T-cell (primary cell): ENCODE measurements at regions not wholly inside any gene's neighbourhood (a gene's known extent, or its start where the extent isn't known, plus 50 kb on each side); places are given as distances from the start of the nearest gene placed in this dataset.

Experiments used
- ATAC-seq, 4 experiments: fragments of 200-7000 bp in 3 of 4; fragments of 150-1000 bp in 1 of 4; cut with Tn5 transposase; replicated peaks in 1 of 4; 1 replicate in 3 of 4; 2 replicates in 1 of 4; pipeline ENCODE4 v1.10.0; 2021; ENCODE audit warnings: moderate library complexity in 3 of 4, mild to moderate bottlenecking in 2 of 4, moderate number of reproducible peaks in 1 of 4
- CTCF ChIA-PET, 2 donors: fragments of 300-600 bp; sonication (Branson Sonifier 250); formaldehyde crosslinking; loops; one replicate each; lab custom pipeline; 2022; ENCODE audit warnings: antibody characterized with exemption in 2 of 2; lab: Charles Lee
- POLR2A ChIA-PET, 2 donors: fragments of 300-600 bp; sonication (Branson Sonifier 250); formaldehyde crosslinking; loops; one replicate each; lab custom pipeline; 2022; ENCODE audit warnings: antibody characterized with exemption in 2 of 2; lab: Charles Lee
- DNase-seq, 35 experiments: peaks; one replicate each; pipeline versions ENCODE4 v3.0.0 to v3.0.0-alpha.2; 2013 to 2023
- H3K27ac ChIP-seq: one replicate; pipeline ENCODE4 v1.5.1; 2013; ENCODE audit warnings: low read length
- H3K27me3 ChIP-seq, 2 experiments: replicated peaks in 1 of 2; 1 replicate in 1 of 2; 2 replicates in 1 of 2; pipeline versions ENCODE4 v1.6.1 to v1.7.0; 2013; ENCODE audit warnings: low read length in 1 of 2, mixed read lengths in 1 of 2; ENCODE audit not compliant: control insufficient read depth in 2 of 2, insufficient read depth in 2 of 2; ENCODE audit errors: extremely low read depth in 1 of 2
- H3K36me3 ChIP-seq, 2 donors: 1 replicate in 1 of 2; 2 replicates in 1 of 2; pipeline versions ENCODE4 v1.6.1 to v1.7.0; 2013; ENCODE audit warnings: low read length in 1 of 2; ENCODE audit not compliant: control insufficient read depth in 2 of 2, insufficient read depth in 1 of 2; ENCODE audit errors: extremely low read depth in 1 of 2
- H3K4me1 ChIP-seq, 2 experiments: 1 replicate in 1 of 2; 2 replicates in 1 of 2; pipeline versions ENCODE4 v1.6.1 to v1.7.0; 2013; ENCODE audit warnings: low read length in 2 of 2, mixed read lengths in 1 of 2; ENCODE audit not compliant: insufficient read depth in 2 of 2, control insufficient read depth in 1 of 2; ENCODE audit errors: extremely low read depth in 1 of 2
- H3K4me3 ChIP-seq, 2 donors: 1 replicate in 1 of 2; 2 replicates in 1 of 2; pipeline versions ENCODE4 v1.5.1 to v1.7.0; 2013; ENCODE audit warnings: mild to moderate bottlenecking in 2 of 2, low read length in 1 of 2, moderate library complexity in 1 of 2; ENCODE audit not compliant: control insufficient read depth in 1 of 2; ENCODE audit errors: extremely low read depth in 1 of 2
- H3K9me3 ChIP-seq: 2 replicates; pipeline ENCODE4 v1.7.0; 2013
- H3K27ac Mint-ChIP-seq, 2 donors: one replicate each; pipeline ENCODE4 v1.8.0; 2020 to 2021; ENCODE audit warnings: mild to moderate bottlenecking in 2 of 2, mixed read lengths in 2 of 2
- H3K27me3 Mint-ChIP-seq, 2 donors: one replicate each; pipeline ENCODE4 v1.8.0; 2021 to 2022; ENCODE audit warnings: mixed read lengths in 2 of 2
- H3K36me3 Mint-ChIP-seq: one replicate; pipeline ENCODE4 v1.8.0; 2021; ENCODE audit warnings: mixed read lengths
- H3K4me1 Mint-ChIP-seq, 3 donors: one replicate each; pipeline ENCODE4 v1.8.0; 2020 to 2022; ENCODE audit warnings: mixed read lengths in 3 of 3, mild to moderate bottlenecking in 1 of 3
- H3K4me3 Mint-ChIP-seq, 3 donors: one replicate each; pipeline ENCODE4 v1.8.0; 2020 to 2022; ENCODE audit warnings: mild to moderate bottlenecking in 3 of 3, mixed read lengths in 3 of 3, moderate library complexity in 3 of 3
- H3K9me3 Mint-ChIP-seq, 3 donors: one replicate each; pipeline ENCODE4 v1.8.0; 2020 to 2022; ENCODE audit warnings: mixed read lengths in 3 of 3
- WGBS: methylation state at CpG from one replicate; pipeline ENCODE4 v1.1.5; 2013; ENCODE audit warnings: missing lambda C conversion rate; ENCODE audit not compliant: insufficient coverage; 5-methylcytosine and 5-hydroxymethylcytosine counted together

DNA sequence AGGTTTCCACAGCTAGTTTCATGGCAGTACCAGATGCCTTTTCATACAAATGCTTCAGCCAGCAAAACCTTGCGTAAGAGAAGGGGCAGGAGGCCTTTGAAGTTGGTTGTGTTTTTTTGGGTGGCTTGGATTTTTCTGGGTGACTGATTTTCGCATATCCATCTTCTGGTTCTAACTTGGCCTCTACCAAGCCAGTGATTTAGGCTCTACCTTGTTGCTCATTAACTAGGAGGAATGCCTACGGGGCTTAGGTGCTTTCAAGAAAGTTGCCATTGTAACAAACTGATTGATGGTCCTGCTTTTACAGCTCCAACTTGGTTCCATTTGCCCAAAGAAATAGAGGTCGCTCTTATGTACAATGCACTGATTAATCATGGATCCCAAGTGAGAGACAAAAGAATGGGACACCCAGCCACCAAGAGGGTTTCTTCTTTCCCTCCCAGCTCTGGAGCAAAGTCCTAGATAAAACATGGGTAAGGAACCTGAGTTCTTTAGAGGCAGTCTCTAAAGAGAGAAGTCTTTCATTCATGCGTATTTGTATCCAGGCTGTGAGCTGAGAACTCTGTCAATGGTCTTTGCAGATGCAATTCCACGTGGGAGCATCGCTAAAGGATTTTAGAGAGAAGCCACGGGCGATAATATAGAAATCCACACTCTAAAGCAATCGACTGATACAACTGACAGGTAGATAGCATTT lies 92.1 kb upstream of the FGFR2 start:
- Histone ChIP-seq H3K9me3 (no peaks in the 10 kb centered on the region), H3K27me3 (peaks cover 0 to 6% of the 10 kb centered on the region in 2 experiments), H3K4me3 (no peak overlapping the region), H3K4me1 (no peaks in the 10 kb centered on the region), H3K27ac (no peak overlapping the region), H3K36me3 (no peaks in the 10 kb centered on the region)
- ChIA-PET POLR2A (no interaction called here), CTCF (no interaction called here)
- no peaks in the 10 kb centered on the region for H3K9me3 Mint-ChIP-seq
- DNase-seq: no peak
- no peaks in the 10 kb centered on the region for H3K36me3 Mint-ChIP-seq
- H3K4me1 Mint-ChIP-seq: no peaks in the 10 kb centered on the region
- peaks cover 8 to 19% of the 10 kb centered on the region in 2 donors for H3K27me3 Mint-ChIP-seq
- 81% methylated on average over 3 of the region's 10 CpGs for WGBS
- ATAC-seq: no peak
- no peak overlapping the region for H3K27ac Mint-ChIP-seq
- no peak overlapping the region for H3K4me3 Mint-ChIP-seq

DNA sequence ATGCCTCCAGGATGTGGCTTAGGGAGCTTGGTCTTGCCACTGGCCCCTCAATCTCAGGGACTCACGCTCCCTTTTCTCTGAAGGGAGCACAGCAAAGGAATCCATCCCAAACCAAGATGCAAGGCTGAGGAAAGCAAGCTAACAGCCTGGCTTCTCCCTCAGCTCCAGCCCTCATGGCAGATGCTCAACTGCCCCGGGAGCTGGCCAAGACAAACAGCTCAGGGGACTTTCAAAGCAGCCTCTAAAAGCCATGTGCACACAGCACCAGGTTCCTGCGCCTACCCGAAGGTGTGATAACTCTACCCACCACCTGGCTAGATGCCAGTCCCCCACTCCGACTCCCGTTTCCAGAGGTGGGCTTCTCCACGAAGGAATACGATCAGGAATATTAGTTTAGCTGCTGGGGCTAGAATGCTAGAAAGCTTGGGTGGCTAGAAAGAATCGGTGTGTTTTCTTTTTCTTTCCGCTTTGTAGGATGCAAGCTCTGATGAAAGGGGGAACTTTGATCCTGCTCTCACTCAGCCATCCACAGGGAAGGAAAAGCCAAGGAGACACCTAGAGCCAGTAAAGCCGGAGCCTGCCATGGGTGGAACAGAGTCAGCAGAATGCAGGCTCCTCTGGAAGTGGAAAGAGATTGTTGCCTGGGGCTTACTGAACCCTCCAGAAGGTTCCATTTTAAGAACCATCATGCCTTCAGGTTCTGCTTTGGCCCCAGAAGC lies 89.0 kb upstream of the FGFR2 start:
- ChIA-PET CTCF (no interaction called here), POLR2A (no interaction called here)
- H3K4me3 Mint-ChIP-seq: no peak overlapping the region
- no peak overlapping the region for H3K27ac Mint-ChIP-seq
- no peaks in the 10 kb centered on the region for H3K9me3 Mint-ChIP-seq
- ATAC-seq: no peak
- H3K27me3 Mint-ChIP-seq: peaks cover 4 to 13% of the 10 kb centered on the region in 2 donors
- no peaks in the 10 kb centered on the region for H3K36me3 Mint-ChIP-seq
- 79% methylated on average over 3 of the region's 11 CpGs for WGBS
- no peaks in the 10 kb centered on the region for H3K9me3 ChIP-seq
- H3K4me1 Mint-ChIP-seq: no peaks in the 10 kb centered on the region
- H3K27me3 ChIP-seq: peaks cover 0 to 10% of the 10 kb centered on the region in 2 experiments
- no peak for DNase-seq
- no peaks in the 10 kb centered on the region for H3K4me1 ChIP-seq
- H3K36me3 ChIP-seq: no peaks in the 10 kb centered on the region
- H3K4me3 ChIP-seq: no peak overlapping the region
- H3K27ac ChIP-seq: no peak overlapping the region

GRCh38 chr10:121684276-121684675 lies 86.0 kb upstream of the FGFR2 start:
- no peak for ATAC-seq
- H3K36me3 Mint-ChIP-seq: no peaks in the 10 kb centered on the region

GRCh38 chr10:121683816-121684215 lies 85.6 kb upstream of the FGFR2 start:
- Histone ChIP-seq H3K27ac (no peak overlapping the region), H3K4me3 (no peak overlapping the region), H3K36me3 (no peaks in the 10 kb centered on the region), H3K9me3 (no peaks in the 10 kb centered on the region), H3K27me3 (peaks cover 0 to 10% of the 10 kb centered on the region in 2 experiments), H3K4me1 (no peaks in the 10 kb centered on the region)
- no peak for DNase-seq
- 90% methylated on average over 2 of the region's 7 CpGs for WGBS
- Mint-ChIP-seq H3K9me3 (no peaks in the 10 kb centered on the region), H3K27ac (no peak overlapping the region), H3K4me1 (no peaks in the 10 kb centered on the region), H3K27me3 (peaks cover 12 to 21% of the 10 kb centered on the region in 2 donors), H3K4me3 (no peak overlapping the region), H3K36me3 (no peaks in the 10 kb centered on the region)
- POLR2A ChIA-PET: no interaction called here
- no peak for ATAC-seq
- CTCF ChIA-PET: interaction anchor here in 1 of 2 donors (0.5 kb wide), 1 partner anchor 1358 kb away, joined by 4 read pairs; no protein-coding TSS in a partner anchor

More at GRCh38 chr10:121684276-121684675, 86.0 kb upstream of the FGFR2 start:
- H3K27ac Mint-ChIP-seq: no peak overlapping the region
- H3K27me3 Mint-ChIP-seq: peaks cover 12 to 21% of the 10 kb centered on the region in 2 donors
- Histone ChIP-seq H3K4me1 (no peaks in the 10 kb centered on the region), H3K27me3 (peaks cover 0 to 10% of the 10 kb centered on the region in 2 experiments), H3K36me3 (no peaks in the 10 kb centered on the region), H3K9me3 (no peaks in the 10 kb centered on the region), H3K27ac (no peak overlapping the region), H3K4me3 (no peak overlapping the region)
- no peak for DNase-seq
- no peaks in the 10 kb centered on the region for H3K4me1 Mint-ChIP-seq
- no peaks in the 10 kb centered on the region for H3K9me3 Mint-ChIP-seq
- CTCF ChIA-PET: interaction anchor here in 1 of 2 donors (0.5 kb wide), 1 partner anchor 1358 kb away, joined by 4 read pairs; no protein-coding TSS in a partner anchor
- no peak overlapping the region for H3K4me3 Mint-ChIP-seq
- POLR2A ChIA-PET: no interaction called here
- 58% methylated on average over 2 of the region's 8 CpGs for WGBS

- no peak overlapping the region for H3K27ac ChIP-seq
- no peaks in the 10 kb centered on the region for H3K9me3 Mint-ChIP-seq
- H3K4me3 ChIP-seq: no peak overlapping the region
- peaks cover 12 to 17% of the 10 kb centered on the region in 2 donors for H3K27me3 Mint-ChIP-seq
- no peaks in the 10 kb centered on the region for H3K9me3 ChIP-seq
- CTCF ChIA-PET: no interaction called here
- POLR2A ChIA-PET: no interaction called here
- WGBS: no CpG with 5 or more reads among the region's 5 CpGs
- no peaks in the 10 kb centered on the region for H3K4me1 ChIP-seq
- DNase-seq (no peak), ATAC-seq (no peak)
- H3K4me3 Mint-ChIP-seq: no peak overlapping the region
- no peaks in the 10 kb centered on the region for H3K36me3 Mint-ChIP-seq
- no peak overlapping the region for H3K27ac Mint-ChIP-seq
- H3K36me3 ChIP-seq: no peaks in the 10 kb centered on the region
- peaks cover 0 to 12% of the 10 kb centered on the region in 2 experiments for H3K27me3 ChIP-seq
- no peaks in the 10 kb centered on the region for H3K4me1 Mint-ChIP-seq
These were observed 85.1 kb upstream of the FGFR2 start for GRCh38 chr10:121683366-121683765.

- CTCF ChIA-PET: no interaction called here
- Mint-ChIP-seq H3K9me3 (peaks cover 0 to 4% (median 0%) of the 10 kb centered on the region in 3 donors), H3K4me1 (no peaks in the 10 kb centered on the region), H3K4me3 (no peak overlapping the region), H3K27ac (no peak overlapping the region), H3K36me3 (no peaks in the 10 kb centered on the region), H3K27me3 (peaks cover 12 to 22% of the 10 kb centered on the region in 2 donors)
- no peaks in the 10 kb centered on the region for H3K36me3 ChIP-seq
- WGBS: 69% methylated on average over 19 of the region's 24 CpGs
- POLR2A ChIA-PET: no interaction called here
- no peak for ATAC-seq
- H3K4me1 ChIP-seq: no peaks in the 10 kb centered on the region
- no peak overlapping the region for H3K4me3 ChIP-seq
- no peak overlapping the region for H3K27ac ChIP-seq
- peaks cover 0 to 9% of the 10 kb centered on the region in 2 experiments for H3K27me3 ChIP-seq
- no peaks in the 10 kb centered on the region for H3K9me3 ChIP-seq
- DNase-seq: no peak
These were observed 83.9 kb upstream of the FGFR2 start for GRCh38 chr10:121681997-121682687.
